ENCODE measurements at regions not wholly inside any gene's neighbourhood (a gene's known extent, or its start where the extent isn't known, plus 50 kb on each side); places are given as distances from the start of the nearest gene placed in this dataset.

GRCh38 chr6:163844357-163844756 lies 429.8 kb downstream of the QKI start:
- no peak for DNase-seq

- no peak for DNase-seq
Measured at GRCh38 chr6:163843218-163843617, 428.7 kb downstream of the QKI start.

- DNase-seq, result no peak
Measured at GRCh38 chr6:163842467-163842866, 427.9 kb downstream of the QKI start.

- DNase-seq, result no peak
Measured at GRCh38 chr6:163841733-163842132, 427.2 kb downstream of the QKI start.

- DNase-seq, result no peak
Measured at GRCh38 chr6:163841326-163841725, 426.8 kb downstream of the QKI start.

- no peak for DNase-seq
Measured at GRCh38 chr6:163840880-163841279, 426.4 kb downstream of the QKI start.

GRCh38 chr6:163839296-163839695 lies 424.8 kb downstream of the QKI start:
- DNase-seq, result no peak

- DNase-seq, result no peak
Measured at GRCh38 chr6:163837691-163838431, 423.3 kb downstream of the QKI start.

GRCh38 chr6:163836876-163837690 lies 422.6 kb downstream of the QKI start:
- DNase-seq, result no peak

GRCh38 chr6:163835439-163836171 lies 421.1 kb downstream of the QKI start:
- DNase-seq, result no peak

GRCh38 chr6:163834226-163834970 lies 419.9 kb downstream of the QKI start:
- DNase-seq, result no peak

GRCh38 chr6:163831736-163832135 lies 417.2 kb downstream of the QKI start:
- DNase-seq, result no peak

GRCh38 chr6:163830641-163831040 lies 416.1 kb downstream of the QKI start:
- no peak for DNase-seq

GRCh38 chr6:163828038-163828795 lies 413.7 kb downstream of the QKI start:
- no peak for DNase-seq

- no peak for DNase-seq
Measured at GRCh38 chr6:163827143-163827542, 412.6 kb downstream of the QKI start.

GRCh38 chr6:163826629-163827028 lies 412.1 kb downstream of the QKI start:
- DNase-seq, result no peak

GRCh38 chr6:163825033-163825432 lies 410.5 kb downstream of the QKI start:
- DNase-seq, result no peak

GRCh38 chr6:163823577-163823976 lies 409.1 kb downstream of the QKI start:
- DNase-seq, result no peak

- no peak for DNase-seq
Measured at GRCh38 chr6:163820745-163821458, 406.4 kb downstream of the QKI start.

GRCh38 chr6:163820171-163820570 lies 405.7 kb downstream of the QKI start:
- DNase-seq, result no peak

GRCh38 chr6:163818719-163819118 lies 404.2 kb downstream of the QKI start:
- no peak for DNase-seq

All from activated CD4-positive, alpha-beta T cell treated with anti-CD3 and anti-CD28 coated beads for 4 hours (primary cell).